ENCODE measurements at regions not wholly inside any gene's neighbourhood (a gene's known extent, or its start where the extent isn't known, plus 50 kb on each side); places are given as distances from the start of the nearest gene placed in this dataset.

DNA sequence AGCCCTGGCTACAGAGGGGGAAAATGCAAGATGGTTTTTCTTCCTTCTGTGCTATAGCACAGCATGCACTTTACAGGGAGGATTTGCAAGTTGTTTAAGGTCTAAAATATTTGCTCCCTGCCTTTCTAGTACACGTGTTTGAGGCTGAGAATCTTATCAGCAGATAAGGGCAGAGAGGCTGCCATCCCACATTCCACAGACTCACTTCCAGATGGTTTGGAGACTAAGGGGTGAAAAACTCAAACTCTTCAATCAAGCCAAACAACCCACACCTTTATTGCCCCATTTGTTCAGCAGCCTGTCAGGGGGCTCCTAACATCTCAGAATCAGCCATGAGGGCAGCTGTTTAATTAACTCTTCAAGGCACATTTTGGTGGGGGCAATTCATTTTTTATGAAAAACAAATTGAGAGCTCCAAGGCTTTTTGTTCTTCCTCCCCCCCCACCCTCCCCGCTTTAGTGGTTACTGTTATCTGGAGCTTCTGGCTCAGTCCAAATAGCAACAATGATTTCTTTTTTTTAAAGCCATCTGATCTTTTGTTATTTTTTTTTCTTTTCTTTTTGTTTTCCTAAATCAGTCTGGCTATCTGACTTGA, 242.6 kb upstream of the NT5C1B start:
- TF ChIP-seq YY1 (IDR thresholded peaks at IDR 0.05): no peak
- TF ChIP-seq, protein P1, sequence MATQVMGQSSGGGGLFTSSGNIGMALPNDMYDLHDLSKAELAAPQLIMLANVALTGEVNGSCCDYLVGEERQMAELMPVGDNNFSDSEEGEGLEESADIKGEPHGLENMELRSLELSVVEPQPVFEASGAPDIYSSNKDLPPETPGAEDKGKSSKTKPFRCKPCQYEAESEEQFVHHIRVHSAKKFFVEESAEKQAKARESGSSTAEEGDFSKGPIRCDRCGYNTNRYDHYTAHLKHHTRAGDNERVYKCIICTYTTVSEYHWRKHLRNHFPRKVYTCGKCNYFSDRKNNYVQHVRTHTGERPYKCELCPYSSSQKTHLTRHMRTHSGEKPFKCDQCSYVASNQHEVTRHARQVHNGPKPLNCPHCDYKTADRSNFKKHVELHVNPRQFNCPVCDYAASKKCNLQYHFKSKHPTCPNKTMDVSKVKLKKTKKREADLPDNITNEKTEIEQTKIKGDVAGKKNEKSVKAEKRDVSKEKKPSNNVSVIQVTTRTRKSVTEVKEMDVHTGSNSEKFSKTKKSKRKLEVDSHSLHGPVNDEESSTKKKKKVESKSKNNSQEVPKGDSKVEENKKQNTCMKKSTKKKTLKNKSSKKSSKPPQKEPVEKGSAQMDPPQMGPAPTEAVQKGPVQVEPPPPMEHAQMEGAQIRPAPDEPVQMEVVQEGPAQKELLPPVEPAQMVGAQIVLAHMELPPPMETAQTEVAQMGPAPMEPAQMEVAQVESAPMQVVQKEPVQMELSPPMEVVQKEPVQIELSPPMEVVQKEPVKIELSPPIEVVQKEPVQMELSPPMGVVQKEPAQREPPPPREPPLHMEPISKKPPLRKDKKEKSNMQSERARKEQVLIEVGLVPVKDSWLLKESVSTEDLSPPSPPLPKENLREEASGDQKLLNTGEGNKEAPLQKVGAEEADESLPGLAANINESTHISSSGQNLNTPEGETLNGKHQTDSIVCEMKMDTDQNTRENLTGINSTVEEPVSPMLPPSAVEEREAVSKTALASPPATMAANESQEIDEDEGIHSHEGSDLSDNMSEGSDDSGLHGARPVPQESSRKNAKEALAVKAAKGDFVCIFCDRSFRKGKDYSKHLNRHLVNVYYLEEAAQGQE (IDR thresholded peaks at IDR 0.05): no peak
- TF ChIP-seq, protein P2, sequence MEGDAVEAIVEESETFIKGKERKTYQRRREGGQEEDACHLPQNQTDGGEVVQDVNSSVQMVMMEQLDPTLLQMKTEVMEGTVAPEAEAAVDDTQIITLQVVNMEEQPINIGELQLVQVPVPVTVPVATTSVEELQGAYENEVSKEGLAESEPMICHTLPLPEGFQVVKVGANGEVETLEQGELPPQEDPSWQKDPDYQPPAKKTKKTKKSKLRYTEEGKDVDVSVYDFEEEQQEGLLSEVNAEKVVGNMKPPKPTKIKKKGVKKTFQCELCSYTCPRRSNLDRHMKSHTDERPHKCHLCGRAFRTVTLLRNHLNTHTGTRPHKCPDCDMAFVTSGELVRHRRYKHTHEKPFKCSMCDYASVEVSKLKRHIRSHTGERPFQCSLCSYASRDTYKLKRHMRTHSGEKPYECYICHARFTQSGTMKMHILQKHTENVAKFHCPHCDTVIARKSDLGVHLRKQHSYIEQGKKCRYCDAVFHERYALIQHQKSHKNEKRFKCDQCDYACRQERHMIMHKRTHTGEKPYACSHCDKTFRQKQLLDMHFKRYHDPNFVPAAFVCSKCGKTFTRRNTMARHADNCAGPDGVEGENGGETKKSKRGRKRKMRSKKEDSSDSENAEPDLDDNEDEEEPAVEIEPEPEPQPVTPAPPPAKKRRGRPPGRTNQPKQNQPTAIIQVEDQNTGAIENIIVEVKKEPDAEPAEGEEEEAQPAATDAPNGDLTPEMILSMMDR (IDR thresholded peaks at IDR 0.05; ENCODE audit: low read depth, low read length, missing input control): no peak
- TF ChIP-seq JUND (IDR thresholded peaks at IDR 0.05): no peak
- no peak for TF ChIP-seq RXRA (IDR thresholded peaks at IDR 0.05)
- TF ChIP-seq RAD21 (IDR thresholded peaks at IDR 0.05): no peak
- TF ChIP-seq, protein P3, sequence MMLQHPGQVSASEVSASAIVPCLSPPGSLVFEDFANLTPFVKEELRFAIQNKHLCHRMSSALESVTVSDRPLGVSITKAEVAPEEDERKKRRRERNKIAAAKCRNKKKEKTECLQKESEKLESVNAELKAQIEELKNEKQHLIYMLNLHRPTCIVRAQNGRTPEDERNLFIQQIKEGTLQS (IDR thresholded peaks at IDR 0.05): no peak
- TF ChIP-seq, protein P4, sequence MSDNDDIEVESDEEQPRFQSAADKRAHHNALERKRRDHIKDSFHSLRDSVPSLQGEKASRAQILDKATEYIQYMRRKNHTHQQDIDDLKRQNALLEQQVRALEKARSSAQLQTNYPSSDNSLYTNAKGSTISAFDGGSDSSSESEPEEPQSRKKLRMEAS (IDR thresholded peaks at IDR 0.05): no peak
- TF ChIP-seq HNF4A (conservative IDR thresholded peaks at IDR 0.05): no peak
- TF ChIP-seq FOXA2 (IDR thresholded peaks at IDR 0.05): no peak

Data from liver (tissue), 3 donors.